Hematopoietic multipotent progenitor cell (in vitro differentiated cells): ENCODE measurements at regions not wholly inside any gene's neighbourhood (a gene's known extent, or its start where the extent isn't known, plus 50 kb on each side); places are given as distances from the start of the nearest gene placed in this dataset.

Experiments used
- DNase-seq, 3 donors: peaks; one replicate each; pipeline ENCODE4 v3.0.0-alpha.2; 2011 to 2015; ENCODE audit warnings: low read depth in 2 of 3, low spot score in 2 of 3

DNA sequence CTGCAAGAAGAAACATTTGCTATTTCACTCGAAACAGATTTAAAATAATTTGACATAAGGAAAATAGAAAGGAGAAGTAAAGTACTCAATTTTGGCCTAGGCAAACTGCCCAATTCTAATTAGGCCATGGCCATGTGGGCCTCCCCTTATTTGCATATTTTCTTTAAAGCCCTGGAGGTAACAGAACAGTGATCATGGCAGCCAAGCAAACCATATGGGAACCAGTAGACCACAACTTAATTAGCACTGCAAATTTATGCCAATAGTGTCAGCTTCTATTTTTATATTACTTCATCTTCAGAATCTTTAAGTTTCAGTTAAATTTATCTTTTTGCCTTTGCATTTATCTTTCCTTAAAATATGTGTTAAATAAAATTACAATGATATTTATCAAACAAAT, 63.3 kb upstream of the THSD7A start:
- no peak for DNase-seq

DNA sequence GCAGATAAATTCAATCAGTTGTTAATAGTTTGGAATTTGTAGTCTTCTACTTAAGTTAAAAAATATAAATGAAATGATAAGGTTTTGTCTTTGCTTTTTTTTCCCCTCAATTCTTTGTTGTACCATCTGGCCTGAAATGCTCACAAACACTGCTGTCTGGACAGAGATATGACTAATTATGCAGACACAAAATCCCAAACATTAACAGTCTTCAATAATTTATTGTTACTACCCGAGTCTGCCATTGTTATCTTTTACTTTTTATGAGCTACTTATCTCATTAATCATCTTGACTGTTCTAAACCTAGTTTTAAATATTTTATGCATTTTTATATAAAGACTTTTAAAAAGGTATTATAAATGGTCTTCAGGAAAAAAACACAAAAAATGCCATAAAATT, 64.7 kb upstream of the THSD7A start:
- DNase-seq: no peak

DNA sequence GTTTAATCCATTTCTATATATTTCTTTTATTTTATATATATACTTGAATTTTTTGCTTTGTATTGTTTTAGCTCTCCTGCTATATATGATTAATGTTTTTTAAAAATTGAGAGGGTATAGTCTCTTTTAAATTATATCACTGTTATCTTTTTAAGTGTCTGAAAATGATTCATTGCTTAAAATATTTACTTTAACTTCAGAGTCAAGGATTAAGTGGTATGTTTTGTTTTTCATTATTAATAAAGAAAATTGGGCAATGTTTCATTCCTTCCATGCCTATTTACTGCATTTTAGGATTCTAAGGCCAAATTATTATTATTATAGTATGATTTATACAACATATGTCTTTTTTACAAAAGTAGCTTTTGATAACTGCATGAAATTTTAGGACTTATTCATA, 67.2 kb upstream of the THSD7A start:
- no peak for DNase-seq

DNA sequence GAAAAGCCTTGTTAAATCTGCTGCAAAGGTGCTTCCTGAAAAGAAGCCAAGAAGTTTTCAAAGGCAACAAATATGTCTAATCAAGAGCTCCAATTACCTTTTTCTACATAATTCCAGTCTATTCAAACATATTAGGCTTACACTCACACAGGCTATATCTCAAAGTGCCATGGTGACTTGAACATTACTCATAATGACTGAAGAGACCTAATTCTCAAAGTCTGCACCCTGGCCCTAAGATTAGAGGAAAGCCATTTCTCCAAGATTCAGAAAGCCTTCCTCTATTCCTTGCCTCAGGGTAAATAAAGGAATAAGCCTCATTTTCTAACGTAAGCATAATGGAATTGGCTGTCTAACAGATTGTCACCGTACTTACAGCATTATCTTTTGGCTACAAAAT, 78.3 kb upstream of the THSD7A start:
- DNase-seq: no peak

DNA sequence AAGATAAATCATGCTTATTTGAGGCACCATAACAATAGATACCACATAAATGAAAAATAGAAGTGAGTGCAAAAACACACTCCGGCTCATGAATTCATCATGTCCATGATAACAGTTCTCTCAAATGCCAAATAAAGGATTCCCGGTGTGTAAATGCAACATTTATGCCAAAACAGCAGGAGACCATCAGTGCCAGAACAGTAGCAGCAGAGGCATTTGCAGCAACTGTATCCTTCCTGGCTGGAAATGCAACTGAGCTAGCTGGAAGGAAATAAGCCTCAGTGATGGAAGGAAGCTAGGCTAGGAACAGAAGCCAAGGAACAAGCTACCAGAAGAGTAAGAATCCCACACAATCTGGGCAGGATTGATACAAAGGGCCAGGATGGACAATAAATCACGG, 79.9 kb upstream of the THSD7A start:
- DNase-seq: no peak

DNA sequence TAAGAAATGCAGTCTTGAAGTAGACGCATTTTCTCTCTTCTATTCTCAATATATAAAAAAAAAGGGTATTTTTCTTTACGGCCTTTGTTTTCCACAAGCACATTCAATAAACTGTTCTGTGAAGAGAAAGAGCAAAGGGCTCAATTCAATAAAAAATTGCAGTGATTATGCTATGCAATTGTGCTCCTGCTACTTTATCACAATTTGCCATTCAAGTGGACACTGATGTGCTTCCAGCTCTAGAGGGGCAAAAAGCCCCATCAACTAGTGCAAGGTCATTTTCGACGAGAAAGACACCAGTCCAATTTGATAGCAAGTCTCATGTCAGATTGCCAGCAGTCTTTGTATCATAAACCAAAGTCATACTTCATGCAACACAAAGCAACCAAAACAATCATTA, 82.6 kb upstream of the THSD7A start:
- no peak for DNase-seq

DNA sequence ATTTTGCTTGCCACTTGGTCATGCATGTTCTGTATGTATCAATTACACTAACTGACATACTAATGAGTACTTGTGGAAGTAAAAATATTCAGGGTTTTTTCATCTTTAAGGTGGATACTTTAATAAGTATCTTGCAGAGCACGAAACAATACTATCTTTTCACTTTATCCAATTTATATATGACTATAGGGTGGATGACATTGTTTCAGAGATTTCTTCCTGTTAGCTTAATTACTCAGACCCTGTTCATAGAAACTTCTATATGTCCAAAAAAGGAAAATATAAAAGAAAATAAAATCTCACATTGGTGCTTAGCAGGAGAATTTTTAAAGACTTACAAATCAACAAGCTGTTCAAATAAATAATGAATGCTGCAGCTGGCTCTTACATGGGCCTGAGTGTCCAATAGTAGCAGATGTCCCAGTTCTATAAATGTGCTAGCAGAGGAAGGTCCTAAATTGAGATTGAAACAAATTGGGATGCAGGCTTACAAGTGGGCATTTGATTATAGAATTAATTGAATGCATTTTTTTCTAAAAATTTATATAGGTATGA, 91.5 kb upstream of the THSD7A start:
- no peak for DNase-seq

DNA sequence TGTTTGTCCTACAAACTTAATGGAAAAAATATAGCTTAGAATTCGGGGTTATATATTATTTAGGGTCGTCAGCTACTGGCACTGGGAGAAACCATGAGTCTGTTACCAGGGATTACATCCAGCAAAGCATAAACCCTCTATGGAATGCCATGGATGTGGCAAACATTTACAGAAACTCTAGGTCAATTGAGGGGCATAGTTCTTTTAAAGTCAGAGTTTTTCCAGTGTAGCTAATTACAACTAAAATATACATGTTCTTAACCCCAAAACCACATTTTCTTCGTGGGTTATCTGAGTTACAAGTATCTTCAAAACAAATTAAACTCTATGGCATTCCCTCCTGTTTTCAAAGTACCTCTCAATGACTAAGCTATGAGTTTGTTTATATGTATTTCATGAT, 99.3 kb upstream of the THSD7A start:
- DNase-seq: no peak

DNA sequence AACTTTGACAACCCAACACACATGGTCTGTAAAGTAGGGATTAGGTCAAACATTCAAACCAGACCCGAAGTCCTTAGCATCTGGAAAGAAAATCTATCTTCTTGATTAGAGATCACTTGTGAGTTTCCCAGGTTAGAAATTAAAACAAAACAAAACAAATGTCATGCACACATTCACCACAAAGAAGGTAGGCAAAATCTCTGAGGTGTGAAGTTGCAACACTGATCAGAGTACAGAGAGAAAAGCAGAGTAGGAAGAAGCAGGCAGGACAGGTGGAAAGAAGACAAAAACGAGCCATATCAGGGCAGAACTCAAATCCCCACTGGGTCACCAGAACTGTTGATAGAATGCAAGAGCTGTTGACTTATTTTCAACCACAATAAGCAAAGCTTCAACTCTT, 102.8 kb upstream of the THSD7A start:
- no peak for DNase-seq

DNA sequence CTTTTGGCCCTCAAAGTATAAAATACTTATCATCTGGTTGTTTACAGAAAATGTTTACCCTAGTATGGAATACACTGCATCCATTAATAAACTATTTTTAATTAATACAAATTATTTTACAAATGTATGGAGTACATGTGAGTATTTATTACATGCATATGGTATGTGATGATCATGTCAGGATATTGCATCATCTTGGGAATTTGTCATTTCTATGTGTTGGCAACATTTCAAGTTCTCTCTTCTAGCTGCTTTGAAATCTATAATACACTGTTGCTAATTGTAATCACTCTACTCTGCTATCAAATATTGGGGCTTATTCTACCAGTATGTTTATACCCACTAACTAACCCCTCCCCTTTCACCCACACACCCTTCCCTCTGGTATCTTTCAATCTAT, 103.9 kb upstream of the THSD7A start:
- no peak for DNase-seq

DNA sequence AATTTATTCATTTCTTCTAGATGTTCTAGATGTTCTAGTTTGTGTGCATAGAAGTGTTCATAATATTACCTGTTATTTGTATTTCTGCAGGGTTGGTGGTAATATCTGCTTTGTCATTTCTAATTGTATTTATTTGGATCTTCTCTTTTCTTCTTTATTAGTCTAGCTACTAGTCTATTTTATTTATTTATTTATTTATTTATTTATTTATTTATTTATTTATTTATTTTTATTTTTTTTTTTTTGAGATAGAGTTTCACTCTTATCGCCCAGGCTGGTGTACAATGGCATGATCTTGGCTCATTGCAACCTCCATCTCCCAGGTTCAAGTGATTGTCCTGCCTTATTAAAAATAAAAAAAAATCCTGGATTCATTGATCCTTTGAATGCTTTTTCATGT, 114.8 kb upstream of the THSD7A start:
- no peak for DNase-seq

DNA sequence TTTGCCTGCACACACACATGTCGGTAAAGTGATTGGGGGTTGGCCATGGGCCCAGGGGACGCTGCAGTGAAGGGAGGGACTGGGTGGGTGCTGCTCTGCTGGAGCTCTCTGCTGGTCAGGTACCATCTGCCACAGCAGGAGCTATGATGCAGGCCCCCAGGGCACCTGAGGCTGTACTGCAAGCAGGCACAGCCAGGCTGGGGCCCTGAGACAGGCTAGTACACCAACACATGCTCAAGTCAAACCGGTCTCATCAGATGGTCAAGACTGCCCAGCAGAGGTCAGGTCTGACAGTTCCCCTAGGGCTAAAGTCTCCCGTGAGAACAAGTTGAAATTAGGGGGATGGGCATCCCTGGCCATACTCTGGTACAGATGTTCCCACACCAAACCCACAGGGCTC, 118.3 kb upstream of the THSD7A start:
- no peak for DNase-seq

DNA sequence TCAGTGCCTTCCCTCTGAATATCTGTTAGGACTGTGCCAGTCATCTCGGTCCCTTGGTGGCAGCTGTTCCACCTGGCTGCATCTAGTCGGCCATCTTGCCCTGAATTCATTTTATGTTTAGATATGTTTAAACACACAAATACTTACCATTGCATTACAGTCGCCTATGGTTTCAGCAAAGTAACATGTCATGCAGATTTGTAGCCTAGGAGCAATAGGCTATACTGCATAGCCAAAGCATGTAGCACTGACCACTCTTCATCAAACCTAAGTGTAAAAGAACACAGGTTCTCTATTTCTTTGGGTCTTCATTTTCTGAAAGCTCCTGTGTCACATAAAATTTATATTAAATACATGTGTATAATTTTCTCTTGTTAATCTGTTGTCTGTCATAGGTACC, 118.9 kb upstream of the THSD7A start:
- no peak for DNase-seq

DNA sequence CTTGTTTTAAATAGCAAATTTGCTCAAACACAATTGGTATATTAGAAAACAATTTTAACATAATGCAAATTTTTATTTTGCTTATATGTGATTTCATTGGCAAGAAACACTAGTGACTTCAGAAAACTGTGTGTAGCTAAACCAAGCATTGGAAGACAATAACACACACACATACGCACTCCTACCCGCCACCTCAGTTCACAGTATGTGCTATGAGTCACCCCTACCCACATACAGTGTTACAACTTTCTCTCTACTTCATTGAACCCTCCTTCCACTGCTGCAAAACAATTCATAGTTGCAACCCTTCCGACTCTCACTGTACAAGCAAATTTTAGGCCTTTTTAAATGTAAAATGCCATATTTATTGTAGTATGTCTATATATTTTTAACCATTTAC, 119.9 kb upstream of the THSD7A start:
- DNase-seq: no peak

DNA sequence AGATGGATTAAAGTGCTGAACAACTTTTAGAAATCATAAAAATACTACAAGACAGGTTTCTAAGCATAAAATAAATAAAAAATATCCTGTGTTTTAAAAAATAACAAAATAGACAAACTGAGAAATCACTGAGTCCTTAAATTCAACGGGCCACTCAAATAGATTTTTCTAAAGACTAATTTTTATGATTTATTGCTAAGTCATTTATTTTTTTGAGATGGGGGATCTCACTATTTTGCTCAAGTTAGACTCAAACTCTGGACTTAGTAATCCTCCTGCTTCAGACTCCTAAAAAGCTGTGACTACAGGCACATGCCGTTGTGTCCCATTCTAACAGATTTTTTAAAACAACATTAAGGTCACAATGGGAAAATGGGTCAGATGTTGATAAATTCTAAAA, 121.0 kb upstream of the THSD7A start:
- DNase-seq: no peak

DNA sequence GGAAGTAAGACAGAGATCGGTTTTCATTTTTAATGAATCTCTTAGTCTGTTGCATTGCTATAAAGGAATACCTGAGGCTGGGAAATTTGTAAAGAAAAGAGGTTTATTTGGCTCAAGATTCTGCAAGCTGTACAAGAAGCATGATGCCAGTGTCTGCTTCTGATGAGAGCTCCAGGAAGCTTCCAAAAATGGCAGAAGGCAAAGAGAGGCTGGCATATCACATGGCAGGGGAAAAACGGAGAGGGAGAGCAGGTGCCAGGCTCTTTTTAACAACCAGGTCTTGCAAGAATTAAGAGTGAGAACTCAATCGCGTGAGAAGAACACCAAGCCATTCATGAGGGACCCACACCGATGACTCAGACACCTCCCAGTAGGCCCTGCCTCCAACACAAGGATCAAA, 125.0 kb upstream of the THSD7A start:
- DNase-seq: no peak

DNA sequence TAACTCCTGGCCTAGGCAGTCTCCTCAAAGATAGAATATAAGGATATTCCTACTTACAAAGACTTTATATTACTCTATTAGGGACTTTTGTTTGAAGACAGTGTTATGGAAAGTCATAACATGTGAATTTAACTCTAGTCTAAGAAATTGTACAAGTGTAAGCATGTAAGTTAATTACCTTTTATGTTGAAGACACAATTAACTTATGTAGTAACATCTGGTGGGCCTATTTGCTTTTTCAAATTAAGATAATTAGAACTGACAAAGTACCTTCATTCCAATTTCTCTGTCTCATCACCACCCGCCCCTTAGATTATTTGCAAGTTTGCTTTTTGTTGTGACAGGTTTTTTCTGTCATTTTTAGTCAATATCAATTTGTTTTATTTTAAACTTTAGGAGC, 126.0 kb upstream of the THSD7A start:
- DNase-seq: no peak

DNA sequence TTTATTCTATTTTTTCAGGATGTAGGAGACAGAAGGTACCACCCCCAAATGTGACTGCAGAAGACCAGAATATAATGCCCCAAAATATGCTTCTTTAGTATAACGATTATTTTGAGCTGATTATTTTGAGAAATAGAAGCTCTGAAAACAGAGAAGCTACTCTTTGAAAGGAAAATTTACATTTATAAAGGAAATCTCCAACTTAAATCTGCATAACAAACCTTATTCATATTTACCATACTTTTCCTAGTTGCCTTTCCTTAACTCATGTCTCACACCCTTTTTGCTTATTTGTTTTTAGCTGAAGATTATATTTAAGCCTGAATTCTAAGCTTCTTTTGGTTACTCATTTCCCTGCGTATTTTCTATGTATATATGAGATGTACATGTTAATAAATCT, 127.1 kb upstream of the THSD7A start:
- DNase-seq: no peak

DNA sequence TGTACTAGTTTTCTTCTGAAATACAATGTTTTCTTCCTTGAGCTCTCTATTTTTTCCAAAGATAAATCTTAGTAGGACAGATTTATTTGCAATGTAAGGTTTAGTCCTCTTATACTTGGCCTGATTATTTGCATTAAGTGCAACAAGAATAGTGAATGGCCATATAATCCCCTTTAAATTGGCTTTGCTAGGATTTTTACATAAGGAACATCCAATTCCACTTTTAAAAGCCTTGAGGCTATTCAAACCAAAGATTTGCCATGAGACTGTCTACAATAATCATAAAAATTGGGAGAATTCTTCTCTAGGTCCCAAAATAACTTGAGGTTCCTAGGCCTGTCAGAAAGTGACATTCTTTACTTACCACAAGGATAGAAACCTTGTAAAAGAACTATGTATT, 128.6 kb upstream of the THSD7A start:
- no peak for DNase-seq

DNA sequence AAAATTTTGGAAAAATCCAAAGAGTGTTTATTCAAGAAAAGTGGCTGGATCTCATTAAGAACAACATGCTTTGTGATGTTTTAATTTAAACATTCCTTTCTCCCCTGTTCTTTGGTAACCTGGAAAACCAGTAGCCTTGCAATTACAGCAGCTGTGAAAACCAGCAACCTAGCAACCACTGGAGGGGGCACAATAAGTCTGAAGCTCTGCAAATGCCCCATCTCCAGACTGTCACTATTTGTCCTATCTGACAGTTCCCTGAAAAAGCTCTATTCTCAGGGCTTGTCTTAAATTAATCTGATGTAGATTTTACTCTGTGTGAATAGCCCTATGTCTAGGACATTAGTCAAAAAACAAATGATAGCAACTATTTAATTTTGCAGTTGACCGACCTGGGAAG, 137.6 kb upstream of the THSD7A start:
- DNase-seq: no peak

DNA sequence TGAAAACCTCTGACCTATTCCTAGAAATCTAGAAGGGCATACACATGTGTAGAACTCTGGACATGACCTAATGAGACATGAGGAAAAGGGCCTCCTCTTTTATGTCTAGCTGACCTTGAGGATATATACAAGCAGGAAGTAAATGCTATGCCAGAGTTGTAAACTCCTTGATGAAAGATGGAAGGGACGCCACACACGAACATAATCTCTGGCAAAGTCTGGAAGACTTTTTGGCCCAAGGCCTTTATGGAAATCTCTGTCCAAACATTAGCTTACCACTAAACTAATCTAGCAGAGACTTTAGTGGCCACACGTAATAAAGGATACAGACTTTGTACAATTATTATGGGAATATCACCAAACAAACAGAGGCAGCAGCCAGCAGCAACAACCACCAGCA, 138.1 kb upstream of the THSD7A start:
- DNase-seq: no peak

DNA sequence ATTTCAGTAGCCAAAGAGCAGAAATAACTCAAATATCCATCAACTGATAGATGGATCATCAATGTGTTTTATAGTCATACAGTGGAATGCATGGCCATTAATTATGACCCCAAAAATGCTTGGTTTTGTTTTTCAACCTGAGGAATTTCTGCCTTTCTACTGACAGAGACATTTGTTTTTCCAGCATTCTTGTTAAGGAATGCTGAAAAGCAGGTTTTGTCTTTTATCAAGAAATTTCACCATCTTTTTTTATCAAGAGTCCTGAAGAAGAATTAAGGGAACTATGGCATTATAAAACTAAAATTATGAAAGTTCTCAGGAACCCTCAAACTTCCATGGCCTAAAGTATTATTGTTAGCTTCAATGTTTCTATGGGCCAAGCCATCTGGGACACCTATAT, 153.4 kb upstream of the THSD7A start:
- DNase-seq: no peak

DNA sequence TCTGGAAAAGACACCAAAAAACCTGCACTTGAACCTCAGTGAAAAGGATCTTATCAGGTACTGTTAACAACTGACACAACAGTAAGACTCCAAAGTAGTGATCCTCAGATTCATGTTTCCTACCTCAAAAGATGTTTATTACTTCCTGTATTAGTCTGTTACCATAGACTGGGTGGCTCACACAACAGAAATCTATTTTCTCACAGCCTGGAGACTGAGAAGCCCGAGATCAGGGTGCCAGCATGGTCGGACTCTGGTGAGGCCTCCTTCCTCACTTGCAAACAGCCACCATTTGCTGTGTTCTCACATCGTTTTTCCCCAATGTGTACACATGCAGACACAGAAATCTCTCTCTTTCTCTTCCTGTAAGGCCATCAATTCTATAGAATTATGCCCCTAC, 154.0 kb upstream of the THSD7A start:
- no peak for DNase-seq

DNA sequence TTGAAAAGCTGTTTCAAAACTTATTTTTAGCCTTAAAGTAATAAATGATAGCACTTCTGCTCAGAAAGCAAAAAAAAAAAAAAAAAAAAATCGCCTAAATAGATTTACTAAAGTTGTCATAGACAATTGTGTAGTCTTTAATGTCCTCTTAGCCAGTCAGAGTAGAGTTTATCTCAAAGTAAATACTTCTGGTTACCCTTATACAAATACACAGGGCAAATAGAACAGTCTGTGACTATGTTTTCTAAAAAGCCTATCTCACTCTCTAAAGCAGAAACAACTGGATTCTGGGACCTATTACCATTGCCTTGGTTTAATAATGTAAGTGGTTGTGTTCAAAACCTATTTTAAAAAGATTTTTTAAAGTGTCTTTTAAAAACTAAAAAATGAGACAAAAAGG, 156.2 kb upstream of the THSD7A start:
- DNase-seq: no peak
